Fibroblast of lung (primary cell): ENCODE measurements at regions not wholly inside any gene's neighbourhood (a gene's known extent, or its start where the extent isn't known, plus 50 kb on each side); places are given as distances from the start of the nearest gene placed in this dataset.

ENCODE experiments used
- DNase-seq, 2 donors: peaks; one replicate each; pipeline versions ENCODE4 v3.0.0 to v3.0.0-alpha.2; 2010; ENCODE audit warnings: low read depth in 2 of 2
- H2AFZ ChIP-seq: 2 replicates; pipeline ENCODE4 v1.5.1; 2012; ENCODE audit warnings: low read length, control low read depth, inconsistent platforms
- H3K27ac ChIP-seq: 2 replicates; pipeline ENCODE4 v1.5.1; 2011; ENCODE audit warnings: low read length, control low read depth; ENCODE audit not compliant: insufficient read depth
- H3K27me3 ChIP-seq: 2 replicates; pipeline ENCODE4 v1.5.1; 2011; ENCODE audit warnings: mild to moderate bottlenecking, low read length; ENCODE audit not compliant: control insufficient read depth, insufficient read depth
- H3K36me3 ChIP-seq: 2 replicates; pipeline ENCODE4 v1.5.1; 2011; ENCODE audit warnings: low read length; ENCODE audit not compliant: control insufficient read depth, insufficient read depth
- H3K4me1 ChIP-seq: 2 replicates; pipeline ENCODE4 v1.5.1; 2011; ENCODE audit warnings: low read length; ENCODE audit not compliant: control insufficient read depth, insufficient read depth; ENCODE audit errors: extremely low read depth
- H3K4me2 ChIP-seq: 2 replicates; pipeline ENCODE4 v1.5.1; 2011; ENCODE audit warnings: low read length, control low read depth; ENCODE audit not compliant: insufficient read depth; ENCODE audit errors: extremely low read depth
- H3K4me3 ChIP-seq, 4 experiments: fragments of 200-600 bp in 1 of 4; sonication (generic) in 1 of 4; replicated peaks in 1 of 4; 2 replicates each; pipeline ENCODE4 v1.5.1; 2011 to 2016; ENCODE audit warnings: low read length in 4 of 4, low read depth in 3 of 4, mild to moderate bottlenecking in 3 of 4, control low read depth in 2 of 4, inconsistent platforms in 1 of 4, mixed read lengths in 1 of 4; ENCODE audit not compliant: insufficient read depth in 1 of 4; ENCODE audit errors: control extremely low read depth in 1 of 4
- H3K79me2 ChIP-seq: 2 replicates; pipeline ENCODE4 v1.5.1; 2012; ENCODE audit warnings: mild to moderate bottlenecking, low read length, inconsistent platforms; ENCODE audit not compliant: control insufficient read depth, insufficient read depth
- H3K9ac ChIP-seq: 2 replicates; pipeline ENCODE4 v1.5.1; 2011; ENCODE audit warnings: mild to moderate bottlenecking, low read length, control low read depth; ENCODE audit not compliant: insufficient read depth
- H3K9me3 ChIP-seq: 2 replicates; pipeline ENCODE4 v1.5.1; 2012; ENCODE audit warnings: low read depth, low read length; ENCODE audit not compliant: control insufficient read depth, insufficient read depth
- H4K20me1 ChIP-seq: 2 replicates; pipeline ENCODE4 v1.5.1; 2011; ENCODE audit warnings: low read length; ENCODE audit not compliant: control insufficient read depth, insufficient read depth; ENCODE audit errors: extremely low read depth
- CTCF ChIP-seq, 2 donors: IDR thresholded peaks in 1 of 2; conservative IDR thresholded peaks in 1 of 2; 1 replicate in 1 of 2; 2 replicates in 1 of 2; pipeline ENCODE4 v1.5.1; 2011 to 2012; ENCODE audit warnings: low read length in 2 of 2, control low read depth in 1 of 2, inconsistent platforms in 1 of 2, low read depth in 1 of 2, mild to moderate bottlenecking in 1 of 2
- EZH2 ChIP-seq: IDR thresholded peaks from 2 replicates; pipeline ENCODE4 v1.5.1; 2012; ENCODE audit warnings: low read length, control low read depth, mild to moderate bottlenecking; ENCODE audit errors: missing control alignments

- Histone ChIP-seq H3K4me2 (no peak overlapping the region), H3K27ac (no peak overlapping the region), H3K27me3 (no peaks in the 10 kb centered on the region), H3K9ac (no peak overlapping the region), H3K36me3 (no peaks in the 10 kb centered on the region), H3K4me1 (no peaks in the 10 kb centered on the region), H3K9me3 (no peaks in the 10 kb centered on the region), H3K79me2 (no peaks in the 10 kb centered on the region), H2AFZ (no peak overlapping the region), H3K4me3 (no peak overlapping the region), H4K20me1 (no peaks in the 10 kb centered on the region)
- TF ChIP-seq EZH2 (no peak), CTCF (conservative IDR thresholded peaks at IDR 0.05 in 1 of 2, IDR thresholded peaks at IDR 0.05 in 1 of 2; ENCODE audit: low read depth in 1 of 2, low read length in 2 of 2) (no peak)
- DNase-seq: no peak
These were observed 535.9 kb upstream of the SEMA6A start for GRCh38 chr5:117110548-117110947.

GRCh38 chr5:117107859-117108258, 533.2 kb upstream of the SEMA6A start:
- TF ChIP-seq CTCF (conservative IDR thresholded peaks at IDR 0.05 in 1 of 2, IDR thresholded peaks at IDR 0.05 in 1 of 2; ENCODE audit: low read depth in 1 of 2, low read length in 2 of 2): no peak
- TF ChIP-seq EZH2: no peak
- H3K4me2 ChIP-seq: no peak overlapping the region
- no peaks in the 10 kb centered on the region for H3K79me2 ChIP-seq
- no peaks in the 10 kb centered on the region for H3K36me3 ChIP-seq
- H3K4me3 ChIP-seq: no peak overlapping the region
- DNase-seq: no peak
- H3K27me3 ChIP-seq: no peaks in the 10 kb centered on the region
- no peak overlapping the region for H2AFZ ChIP-seq
- no peak overlapping the region for H3K9ac ChIP-seq
- no peak overlapping the region for H3K27ac ChIP-seq
- H3K9me3 ChIP-seq: no peaks in the 10 kb centered on the region
- no peaks in the 10 kb centered on the region for H3K4me1 ChIP-seq
- H4K20me1 ChIP-seq: no peaks in the 10 kb centered on the region

- no peak overlapping the region for H3K27ac ChIP-seq
- H4K20me1 ChIP-seq: no peaks in the 10 kb centered on the region
- H3K36me3 ChIP-seq: no peaks in the 10 kb centered on the region
- no peak overlapping the region for H2AFZ ChIP-seq
- no peak overlapping the region for H3K4me2 ChIP-seq
- no peak overlapping the region for H3K4me3 ChIP-seq
- no peak for DNase-seq
- H3K9me3 ChIP-seq: no peaks in the 10 kb centered on the region
- no peak for TF ChIP-seq CTCF (conservative IDR thresholded peaks at IDR 0.05 in 1 of 2, IDR thresholded peaks at IDR 0.05 in 1 of 2; ENCODE audit: low read depth in 1 of 2, low read length in 2 of 2)
- TF ChIP-seq EZH2: no peak
- no peaks in the 10 kb centered on the region for H3K79me2 ChIP-seq
- no peak overlapping the region for H3K9ac ChIP-seq
- H3K4me1 ChIP-seq: no peaks in the 10 kb centered on the region
- H3K27me3 ChIP-seq: no peaks in the 10 kb centered on the region
These were observed 529.1 kb upstream of the SEMA6A start for GRCh38 chr5:117103703-117104102.
